ENCODE measurements at regions not wholly inside any gene's neighbourhood (a gene's known extent, or its start where the extent isn't known, plus 50 kb on each side); places are given as distances from the start of the nearest gene placed in this dataset.

GRCh38 chr3:41065340-41065739 lies 134.0 kb upstream of the CTNNB1 start:
- H3K9me3 Mint-ChIP-seq: no peaks in the 10 kb centered on the region

DNA sequence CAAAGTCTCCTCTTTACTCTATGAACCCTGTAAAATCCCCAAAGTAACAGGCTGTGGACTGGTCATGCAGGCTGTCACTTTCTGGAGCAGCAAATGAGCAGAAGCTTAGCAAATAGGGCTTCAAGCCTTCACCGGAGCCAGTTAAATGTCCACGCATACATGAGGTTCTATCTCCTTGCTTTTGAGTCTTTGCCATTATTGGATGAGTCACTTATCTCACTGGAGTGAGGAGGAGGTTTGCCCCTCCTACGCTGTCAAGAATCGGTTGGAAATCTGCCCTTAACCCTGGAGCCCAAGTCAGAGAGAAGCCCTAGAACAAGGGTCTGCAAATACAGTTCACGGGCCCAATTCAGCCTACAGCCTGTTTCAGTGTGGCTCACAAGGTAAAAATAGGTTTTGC lies 126.1 kb upstream of the CTNNB1 start:
- Histone ChIP-seq H3F3A (ENCODE audit: low read depth) (no peaks in the 10 kb centered on the region), H2AFZ (replicated peaks) (no peak overlapping the region), H3K4me2 (no peak overlapping the region), H3K27me3 (no peaks in the 10 kb centered on the region), H3K36me3 (no peaks in the 10 kb centered on the region), H3K9me3 (ENCODE audit: low read depth) (no peaks in the 10 kb centered on the region), H3K9ac (no peak overlapping the region), H3K27ac (no peak overlapping the region), H3K4me1 (peaks cover 31% of the 10 kb centered on the region), H4K20me1 (ENCODE audit: low read depth) (no peaks in the 10 kb centered on the region), H3K79me2 (ENCODE audit: low read depth) (no peaks in the 10 kb centered on the region), H3K4me3 (no peak overlapping the region)
- TF ChIP-seq EZH2phosphoT487 (IDR thresholded peaks at IDR 0.05): no peak
- TF ChIP-seq, protein P1, sequence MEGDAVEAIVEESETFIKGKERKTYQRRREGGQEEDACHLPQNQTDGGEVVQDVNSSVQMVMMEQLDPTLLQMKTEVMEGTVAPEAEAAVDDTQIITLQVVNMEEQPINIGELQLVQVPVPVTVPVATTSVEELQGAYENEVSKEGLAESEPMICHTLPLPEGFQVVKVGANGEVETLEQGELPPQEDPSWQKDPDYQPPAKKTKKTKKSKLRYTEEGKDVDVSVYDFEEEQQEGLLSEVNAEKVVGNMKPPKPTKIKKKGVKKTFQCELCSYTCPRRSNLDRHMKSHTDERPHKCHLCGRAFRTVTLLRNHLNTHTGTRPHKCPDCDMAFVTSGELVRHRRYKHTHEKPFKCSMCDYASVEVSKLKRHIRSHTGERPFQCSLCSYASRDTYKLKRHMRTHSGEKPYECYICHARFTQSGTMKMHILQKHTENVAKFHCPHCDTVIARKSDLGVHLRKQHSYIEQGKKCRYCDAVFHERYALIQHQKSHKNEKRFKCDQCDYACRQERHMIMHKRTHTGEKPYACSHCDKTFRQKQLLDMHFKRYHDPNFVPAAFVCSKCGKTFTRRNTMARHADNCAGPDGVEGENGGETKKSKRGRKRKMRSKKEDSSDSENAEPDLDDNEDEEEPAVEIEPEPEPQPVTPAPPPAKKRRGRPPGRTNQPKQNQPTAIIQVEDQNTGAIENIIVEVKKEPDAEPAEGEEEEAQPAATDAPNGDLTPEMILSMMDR (IDR thresholded peaks at IDR 0.05): no peak
- no peak for TF ChIP-seq EZH2 (IDR thresholded peaks at IDR 0.05)
- Mint-ChIP-seq H3K27me3 (ENCODE audit: insufficient read depth, low read depth) (peaks cover 6% of the 10 kb centered on the region), H3K27ac (no peak overlapping the region), H3K4me1 (peaks cover 27% of the 10 kb centered on the region), H3K4me3 (no peak overlapping the region), H3K9me3 (no peaks in the 10 kb centered on the region), H3K36me3 (no peaks in the 10 kb centered on the region)
- no peak for DNase-seq (ENCODE audit: low spot score)

More at GRCh38 chr3:41065340-41065739, 134.0 kb upstream of the CTNNB1 start:
- Histone ChIP-seq H3K79me2 (ENCODE audit: low read depth) (no peaks in the 10 kb centered on the region), H3K27me3 (no peaks in the 10 kb centered on the region), H3K36me3 (no peaks in the 10 kb centered on the region), H3K4me3 (no peak overlapping the region), H4K20me1 (ENCODE audit: low read depth) (no peaks in the 10 kb centered on the region), H3K9me3 (ENCODE audit: low read depth) (no peaks in the 10 kb centered on the region), H3K9ac (no peak overlapping the region), H3F3A (ENCODE audit: low read depth) (no peaks in the 10 kb centered on the region), H3K4me1 (peaks cover 15% of the 10 kb centered on the region), H3K27ac (no peak overlapping the region), H2AFZ (replicated peaks) (no peak overlapping the region), H3K4me2 (no peak overlapping the region)
- H3K27me3 Mint-ChIP-seq (ENCODE audit: insufficient read depth, low read depth): peaks cover 5% of the 10 kb centered on the region
- no peak overlapping the region for H3K27ac Mint-ChIP-seq
- H3K36me3 Mint-ChIP-seq: no peaks in the 10 kb centered on the region
- TF ChIP-seq EZH2 (IDR thresholded peaks at IDR 0.05): no peak
- TF ChIP-seq, protein P1 (IDR thresholded peaks at IDR 0.05): no peak
- no peak overlapping the region for H3K4me3 Mint-ChIP-seq
- H3K4me1 Mint-ChIP-seq: peaks cover 15% of the 10 kb centered on the region
- no peak for DNase-seq (ENCODE audit: low spot score)

GRCh38 chr3:41075975-41076374 lies 123.3 kb upstream of the CTNNB1 start:
- Mint-ChIP-seq H3K27ac (no peak overlapping the region), H3K9me3 (no peaks in the 10 kb centered on the region), H3K4me3 (no peak overlapping the region), H3K27me3 (ENCODE audit: insufficient read depth, low read depth) (peaks cover 8% of the 10 kb centered on the region), H3K36me3 (no peaks in the 10 kb centered on the region), H3K4me1 (peaks cover 10% of the 10 kb centered on the region)
- Histone ChIP-seq H3F3A (ENCODE audit: low read depth) (no peaks in the 10 kb centered on the region), H3K27me3 (no peaks in the 10 kb centered on the region), H3K9ac (no peak overlapping the region), H3K4me1 (peaks cover 16% of the 10 kb centered on the region), H3K36me3 (no peaks in the 10 kb centered on the region), H3K9me3 (ENCODE audit: low read depth) (no peaks in the 10 kb centered on the region), H3K79me2 (ENCODE audit: low read depth) (no peaks in the 10 kb centered on the region), H3K4me2 (no peak overlapping the region), H4K20me1 (ENCODE audit: low read depth) (no peaks in the 10 kb centered on the region), H3K4me3 (no peak overlapping the region), H2AFZ (replicated peaks) (no peak overlapping the region), H3K27ac (no peak overlapping the region)
- DNase-seq (ENCODE audit: low spot score): peak; percentile 53
- TF ChIP-seq, protein P1 (IDR thresholded peaks at IDR 0.05): no peak
- no peak for TF ChIP-seq EZH2phosphoT487 (IDR thresholded peaks at IDR 0.05)
- TF ChIP-seq EZH2 (IDR thresholded peaks at IDR 0.05): no peak

Measured in neural progenitor cell (in vitro differentiated cells).